Hippocampal formation (tissue), 2 donors: ENCODE measurements at regions not wholly inside any gene's neighbourhood (a gene's known extent, or its start where the extent isn't known, plus 50 kb on each side); places are given as distances from the start of the nearest gene placed in this dataset.
"Not testable (repeated sequence)": the region's sequence is repeated elsewhere in the genome, so short reads cannot be mapped to it uniquely, and the experiment has no call there.

Source experiments
- DNase-seq, 2 donors: peaks; one replicate each; lab custom pipeline; 2025; lab: John Stamatoyannopoulos, UW

DNA sequence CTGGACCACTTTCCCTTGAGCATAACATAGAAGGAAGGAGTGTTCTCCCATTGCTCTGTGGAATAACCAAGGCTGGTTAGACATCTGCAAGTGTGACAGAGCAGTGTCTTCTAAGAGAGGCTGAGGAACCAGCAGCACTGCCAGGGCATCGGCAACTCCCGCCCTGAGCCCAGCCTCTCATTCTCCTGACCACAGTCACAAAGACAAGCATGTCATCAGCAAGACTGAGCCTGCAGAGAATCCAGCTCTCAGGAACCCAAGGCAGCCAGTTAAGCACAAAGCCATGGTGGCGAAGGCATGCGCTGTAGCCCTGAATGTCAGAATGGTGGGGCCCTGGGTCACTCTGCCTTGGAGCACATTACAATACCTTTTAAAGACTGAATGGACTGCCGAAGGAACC, 253.9 kb downstream of the AGTPBP1 start:
- no peak for DNase-seq

DNA sequence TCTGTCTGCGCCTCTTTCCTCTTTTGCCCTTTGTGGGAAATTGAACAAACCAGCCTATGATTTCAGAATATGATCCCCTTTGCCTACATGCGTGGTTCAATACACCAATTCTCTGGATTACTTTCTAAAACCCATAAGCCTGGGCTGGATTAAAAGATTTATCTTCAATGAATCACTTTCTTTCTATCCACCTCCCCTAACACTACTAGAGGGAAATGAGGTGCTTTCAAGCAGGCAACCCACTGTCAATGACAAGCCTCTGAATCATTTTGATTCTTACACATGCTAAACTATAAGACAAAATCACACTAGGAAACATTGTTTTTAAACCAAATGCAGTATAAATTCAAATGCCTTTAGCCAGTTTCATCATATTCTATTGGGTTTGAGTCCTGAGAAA, 257.5 kb downstream of the AGTPBP1 start:
- DNase-seq = no peak

DNA sequence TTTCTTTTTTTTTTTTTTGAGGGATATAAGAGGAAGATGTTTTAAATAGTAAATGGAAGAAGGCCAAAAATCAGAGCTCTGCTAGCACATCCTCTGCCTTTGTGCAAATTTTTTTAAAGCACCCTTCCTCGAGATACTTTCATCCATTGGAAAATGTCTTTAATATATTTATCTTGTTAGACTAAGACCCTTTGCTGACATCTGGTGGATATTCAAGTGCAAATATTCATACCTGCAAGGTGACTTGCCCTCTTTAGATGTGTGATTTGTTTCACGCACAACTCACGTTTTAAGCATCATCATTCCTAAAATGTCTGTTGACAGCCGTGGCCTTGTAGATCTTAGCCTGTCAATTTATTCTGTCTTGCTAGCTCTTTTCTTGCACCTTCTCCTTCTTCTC, 258.5 kb downstream of the AGTPBP1 start:
- no peak for DNase-seq

DNA sequence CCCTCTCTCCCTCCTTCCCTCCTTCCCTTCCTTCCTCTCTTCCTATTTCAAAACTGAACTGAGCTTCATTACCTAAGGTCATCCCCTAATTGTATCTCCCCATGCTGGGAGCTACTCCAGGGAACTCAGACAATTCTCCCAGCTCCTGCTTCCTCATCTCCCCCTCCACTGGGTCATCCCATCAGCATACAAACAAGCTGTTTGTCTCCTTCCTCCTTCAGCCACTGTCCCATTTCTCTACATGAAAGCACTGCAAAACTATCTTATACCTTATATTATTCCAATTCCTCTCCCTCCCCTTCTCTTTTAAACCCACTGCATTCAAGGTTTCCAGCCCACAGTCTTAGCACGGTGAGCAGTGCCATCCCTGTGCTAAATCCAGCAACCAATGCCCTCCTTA, 262.4 kb downstream of the AGTPBP1 start:
- no peak for DNase-seq

DNA sequence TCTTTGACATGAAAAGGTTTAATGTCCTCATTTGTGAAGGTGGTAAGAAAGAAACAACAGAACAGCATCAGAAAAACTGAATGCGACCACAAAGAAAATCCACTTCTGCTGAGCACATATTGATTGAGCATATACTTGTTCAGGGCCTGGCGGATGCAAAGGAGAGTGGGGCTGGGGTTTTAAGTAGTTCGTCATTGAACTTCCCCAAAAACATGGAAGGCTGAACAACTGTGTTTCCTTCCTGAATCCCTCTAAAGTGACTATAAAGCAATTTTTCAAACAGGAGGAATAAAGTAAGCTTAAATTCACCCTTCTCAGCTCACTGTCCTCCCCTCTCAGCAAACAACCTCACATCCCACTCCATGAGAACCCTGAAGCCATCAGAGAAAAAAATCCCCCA, 262.9 kb downstream of the AGTPBP1 start:
- DNase-seq = no peak

DNA sequence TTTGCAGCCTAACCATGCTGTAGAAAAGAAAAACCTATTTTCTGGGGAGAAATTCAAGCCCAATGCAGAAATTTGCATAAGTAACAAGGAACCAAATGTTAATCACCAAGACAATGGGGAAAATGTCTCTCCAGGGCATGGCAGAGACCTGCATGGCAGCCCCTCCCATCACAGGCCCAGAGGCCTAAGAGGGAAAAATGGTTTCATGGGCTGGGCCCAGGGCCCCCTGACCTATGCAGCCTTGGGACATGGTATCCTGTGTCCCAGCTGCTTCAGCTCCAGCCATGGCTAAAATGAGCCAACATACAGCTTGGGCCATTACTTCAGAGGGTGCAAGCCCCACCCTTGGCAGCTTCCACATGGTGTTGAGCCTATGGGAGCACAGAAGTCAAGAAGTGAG, 266.9 kb downstream of the AGTPBP1 start:
- not testable (repeated sequence) for DNase-seq

DNA sequence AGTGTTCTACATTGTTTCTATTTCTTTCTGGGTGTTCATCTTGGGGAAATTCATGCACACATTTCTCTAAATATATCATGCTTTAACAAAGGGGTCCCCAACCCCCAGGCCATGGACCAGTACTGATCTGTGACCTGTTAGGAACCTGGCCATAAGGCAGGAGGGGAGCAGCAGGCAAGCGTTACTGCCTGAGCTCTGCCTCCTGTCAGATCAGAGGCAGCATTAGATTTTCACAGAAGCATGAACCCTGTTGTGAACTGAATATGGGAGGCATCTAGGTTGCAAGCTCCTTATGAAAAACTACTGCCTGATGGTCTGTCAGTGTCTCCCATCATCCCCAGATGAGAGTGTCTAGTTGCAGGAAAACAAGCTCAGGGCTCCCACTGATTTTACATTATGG, 270.0 kb downstream of the AGTPBP1 start:
- DNase-seq = no peak

DNA sequence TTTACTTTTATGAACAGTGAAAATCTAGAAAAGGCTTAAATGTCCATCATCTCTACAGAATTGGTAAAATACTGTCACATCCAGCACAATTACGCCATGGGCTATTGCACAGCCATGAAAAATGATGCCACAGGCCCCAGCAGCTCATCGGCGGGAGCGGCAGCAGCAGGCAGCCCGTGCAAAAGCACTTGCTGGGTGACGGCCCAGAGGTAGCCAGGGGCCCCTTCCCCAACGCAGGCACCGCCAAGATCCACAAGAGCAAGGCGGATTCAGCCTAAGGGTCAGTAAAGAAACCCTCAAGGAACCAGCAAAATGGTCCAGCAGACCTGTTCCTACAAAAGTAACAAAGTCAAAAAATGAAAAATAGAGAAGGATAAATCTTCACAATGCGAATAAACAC, 272.7 kb downstream of the AGTPBP1 start:
- DNase-seq = no peak

DNA sequence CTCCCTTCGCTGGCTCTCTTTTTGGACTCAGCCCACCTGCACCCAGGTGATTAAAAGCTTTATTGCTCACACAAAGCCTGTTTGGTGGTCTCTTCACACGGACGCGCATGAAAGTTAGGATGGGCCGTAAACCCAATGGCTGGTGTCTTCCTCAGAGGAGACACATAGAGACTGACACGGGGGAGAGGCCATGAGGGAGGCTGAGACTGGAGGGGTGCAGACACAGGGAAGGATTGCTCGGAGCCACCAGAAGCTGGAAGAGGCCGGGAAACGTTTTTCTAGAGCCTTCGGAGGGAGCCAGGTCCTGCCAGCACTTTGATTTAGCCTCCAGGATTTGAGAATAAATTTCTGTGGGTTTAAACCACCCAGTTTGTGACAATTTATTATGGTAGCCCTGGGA, 274.9 kb downstream of the AGTPBP1 start:
- no peak for DNase-seq

DNA sequence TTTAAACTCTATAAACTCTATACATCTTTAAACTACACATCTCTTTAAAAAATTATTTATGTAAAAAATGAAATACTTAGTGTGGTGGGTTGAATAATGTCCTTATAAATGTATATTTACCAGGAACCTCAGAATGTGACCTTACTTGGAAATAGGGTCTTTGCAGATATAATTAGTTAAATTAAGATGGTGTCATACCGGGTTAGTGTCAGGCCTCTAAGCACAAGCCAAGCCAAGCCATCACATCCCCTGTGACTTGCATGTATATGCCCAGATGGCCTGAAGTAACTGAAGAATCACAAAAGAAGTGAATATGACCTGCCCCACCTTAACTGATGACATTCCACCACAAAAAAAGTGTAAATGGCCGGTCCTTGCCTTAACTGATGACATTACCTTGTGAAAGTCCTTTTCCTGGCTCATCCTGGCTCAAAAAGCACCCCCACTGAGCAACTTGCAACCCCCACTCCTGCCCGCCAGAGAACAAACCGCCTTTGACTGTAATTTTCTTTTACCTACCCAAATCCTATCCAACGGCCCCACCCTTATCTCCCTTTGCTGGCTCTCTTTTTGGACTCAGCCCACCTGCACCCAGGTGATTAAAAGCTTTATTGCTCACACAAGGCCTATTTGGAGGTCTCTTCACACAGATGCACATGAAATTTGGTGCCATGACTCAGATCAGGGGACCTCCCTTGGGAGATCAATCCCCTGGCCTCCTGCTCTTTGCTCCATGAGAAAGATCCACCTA, 283.5 kb downstream of the AGTPBP1 start:
- not testable (repeated sequence) for DNase-seq

DNA sequence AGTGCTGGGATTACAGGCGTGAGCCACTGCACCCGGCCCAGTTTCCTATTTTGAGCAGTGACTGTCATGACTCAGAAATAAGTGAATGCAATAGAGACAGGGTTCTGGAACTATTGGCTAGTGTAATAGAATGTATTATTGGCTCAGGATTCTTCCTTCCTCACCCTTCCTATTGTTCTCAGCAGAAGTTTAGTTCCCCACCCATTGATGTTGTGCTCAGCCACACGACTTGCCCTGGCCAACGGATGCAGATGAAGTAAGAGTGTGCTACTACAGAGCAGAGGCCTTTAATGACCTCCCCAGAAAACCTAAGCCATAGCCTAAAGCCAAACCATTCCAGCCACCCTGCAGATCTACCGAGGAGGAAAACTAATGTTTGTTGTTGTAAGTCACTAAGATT, 287.9 kb downstream of the AGTPBP1 start:
- DNase-seq = no peak

DNA sequence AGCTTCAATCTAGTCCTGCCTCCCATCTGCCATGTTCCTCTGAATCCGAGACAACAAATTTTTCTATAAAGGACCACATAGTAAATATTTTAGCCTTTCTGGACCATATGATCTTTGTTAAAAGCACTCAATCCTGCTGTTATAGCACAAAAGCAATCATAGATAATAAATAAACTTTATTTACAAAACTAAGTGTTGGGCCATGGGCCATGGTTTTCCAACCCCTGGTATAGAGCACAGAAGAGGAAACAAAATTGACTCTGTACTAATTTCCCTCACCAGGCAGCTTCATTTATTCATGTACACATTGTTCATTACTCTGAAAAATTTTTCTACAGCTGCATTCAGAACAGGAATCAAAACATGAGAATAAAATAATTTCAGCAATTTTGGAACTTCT, 288.9 kb downstream of the AGTPBP1 start:
- DNase-seq = no peak

DNA sequence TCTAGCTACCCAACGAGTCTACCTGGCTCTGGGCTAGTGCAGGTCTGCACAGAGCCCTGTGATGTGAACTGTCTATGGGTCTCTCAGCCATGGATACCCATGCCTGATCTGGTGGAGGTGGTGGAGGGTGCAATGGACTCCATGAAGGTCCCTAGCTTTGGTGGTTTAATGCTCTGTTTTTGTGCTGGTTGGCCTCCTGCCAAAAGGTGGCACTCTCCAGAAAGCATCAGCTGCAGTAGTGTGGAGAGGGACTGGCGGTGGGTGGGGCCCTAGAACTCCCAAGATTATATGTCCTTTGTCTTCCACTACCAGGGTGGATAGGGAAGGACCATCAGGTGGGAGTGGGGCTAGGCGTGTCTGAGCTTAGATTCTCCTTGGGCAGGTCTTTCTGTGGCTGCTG, 290.1 kb downstream of the AGTPBP1 start:
- DNase-seq = no peak

DNA sequence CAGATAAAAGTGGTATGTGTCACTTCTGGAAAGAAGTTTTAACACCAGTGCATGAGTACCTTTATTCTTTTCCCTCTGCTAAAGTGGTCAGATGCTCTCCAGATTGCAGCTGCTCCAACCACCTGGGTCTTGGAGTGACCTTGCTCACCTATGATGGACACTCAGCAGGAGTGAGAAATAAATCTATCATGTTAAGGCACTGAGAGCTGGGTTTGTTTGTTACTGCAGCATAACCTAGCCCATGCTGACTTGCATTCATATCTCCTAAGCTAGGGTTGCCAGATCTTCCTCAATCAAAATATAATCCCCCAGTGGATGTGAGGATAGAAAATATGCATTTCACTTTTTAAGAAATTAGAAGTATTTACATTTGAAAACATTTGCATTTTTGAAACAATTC, 295.9 kb downstream of the AGTPBP1 start:
- no peak for DNase-seq

DNA sequence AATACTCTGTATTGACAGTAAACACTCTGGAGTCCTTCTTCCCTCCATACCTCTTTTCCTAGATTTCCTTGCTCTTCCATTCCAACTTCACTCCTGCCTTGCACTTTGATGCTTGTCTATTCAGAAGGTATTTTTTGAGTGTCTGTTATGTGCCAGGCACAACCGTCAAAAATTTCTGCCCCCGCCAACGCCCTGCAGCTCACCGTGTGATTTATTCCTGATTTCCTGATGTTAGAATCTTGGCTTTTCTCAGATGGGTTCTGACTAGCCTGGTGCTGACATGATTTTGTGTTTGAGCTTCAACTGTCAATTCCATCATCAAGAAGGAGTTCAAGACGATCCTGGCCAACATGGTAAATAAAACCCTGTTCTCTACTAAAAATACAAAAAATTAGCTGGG, 297.5 kb downstream of the AGTPBP1 start:
- no peak for DNase-seq

DNA sequence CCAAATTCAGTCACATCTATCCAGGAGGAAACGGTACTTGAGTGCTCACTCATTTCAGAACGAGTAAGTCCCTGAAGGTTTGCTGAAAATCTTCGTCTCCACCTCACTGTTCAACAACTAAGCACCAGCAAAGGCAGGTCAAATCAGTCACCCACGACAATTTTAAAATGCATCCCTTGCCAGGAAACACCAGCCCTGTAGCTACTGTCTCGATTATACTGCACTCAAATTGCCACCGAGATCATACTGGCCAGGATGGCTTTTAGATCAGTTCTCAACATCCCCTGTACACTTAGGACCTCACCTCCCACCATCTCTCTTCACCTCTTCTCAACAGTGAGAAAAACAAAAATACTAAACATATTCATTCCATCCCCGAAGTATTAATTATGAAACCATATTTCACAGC, 298.6 kb downstream of the AGTPBP1 start:
- no peak for DNase-seq

DNA sequence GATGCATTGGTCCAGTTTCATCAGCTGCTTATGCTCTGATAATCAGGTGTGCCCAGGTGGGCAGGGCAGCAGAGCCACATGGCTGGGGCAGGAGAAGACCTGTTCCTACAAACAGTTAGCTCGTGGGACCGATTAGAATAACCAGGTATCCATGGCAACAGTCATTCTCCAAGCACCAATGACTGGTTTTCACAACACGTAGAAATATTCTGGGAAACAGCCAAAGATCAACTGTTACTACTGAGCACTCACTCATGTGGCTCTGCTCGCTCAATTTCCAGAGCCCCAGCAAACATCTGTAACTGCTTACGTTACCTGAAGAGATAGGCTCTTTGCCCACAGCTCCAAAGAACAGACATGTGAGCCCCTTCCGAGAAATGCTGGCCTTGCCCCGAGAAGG, 302.0 kb downstream of the AGTPBP1 start:
- no peak for DNase-seq

DNA sequence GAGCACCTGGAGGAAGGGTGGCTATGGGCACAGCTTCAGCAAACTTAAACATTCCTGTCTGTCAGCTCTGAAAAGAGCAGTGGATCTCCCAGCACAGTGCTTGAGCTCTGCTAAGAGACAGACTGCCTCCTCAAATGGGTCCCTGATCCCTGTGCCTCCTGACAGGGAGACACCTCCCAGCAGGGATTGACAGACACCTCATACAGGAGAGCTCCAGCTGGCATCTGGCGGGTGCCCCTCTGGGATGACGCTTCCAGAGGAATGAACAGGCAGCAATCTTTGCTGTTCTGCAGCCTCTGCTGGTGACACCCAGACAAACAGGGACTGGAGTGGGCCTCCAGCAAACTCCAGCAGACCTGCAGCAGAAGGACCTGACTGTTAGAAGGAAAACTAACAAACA, 307.8 kb downstream of the AGTPBP1 start:
- not testable (repeated sequence) for DNase-seq

DNA sequence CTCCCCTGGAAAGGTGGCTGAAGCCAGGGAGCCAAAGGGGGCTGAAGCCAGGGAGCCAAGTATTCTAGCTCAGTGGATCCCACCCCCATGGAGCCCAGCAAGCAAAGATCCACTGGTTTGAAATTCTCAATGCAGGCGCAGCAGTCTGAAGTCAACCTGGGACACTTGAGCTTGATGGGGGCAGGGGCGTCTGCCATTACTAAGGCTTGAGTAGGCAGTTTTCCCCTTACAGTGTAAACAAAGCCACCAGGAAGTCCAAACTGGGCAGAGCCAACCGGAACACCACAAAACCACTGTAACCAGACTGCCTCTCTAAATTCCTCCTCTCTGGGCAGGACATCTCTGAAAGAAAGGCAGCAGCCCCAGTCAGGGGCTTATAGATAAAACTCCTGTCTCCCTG, 308.2 kb downstream of the AGTPBP1 start:
- not testable (repeated sequence) for DNase-seq

DNA sequence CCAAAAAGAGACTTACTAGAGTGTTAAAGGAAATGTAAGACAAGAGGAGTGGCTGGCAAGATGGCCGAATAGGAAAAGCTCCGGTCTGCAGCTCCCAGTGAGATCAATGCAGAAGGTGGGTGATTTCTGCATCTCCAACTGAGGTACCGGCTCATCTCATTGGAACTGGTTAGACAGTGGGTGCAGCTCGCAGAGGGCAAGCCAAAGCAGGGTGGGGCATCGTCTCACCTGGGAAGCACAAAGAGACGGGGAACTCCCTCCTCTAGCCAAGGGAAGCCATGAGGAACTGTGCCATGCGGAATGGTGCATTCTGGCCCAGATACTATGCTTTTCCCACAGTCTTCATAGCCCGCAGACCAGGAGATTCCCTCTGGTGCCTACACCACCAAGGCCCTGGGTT, 308.7 kb downstream of the AGTPBP1 start:
- no peak for DNase-seq

DNA sequence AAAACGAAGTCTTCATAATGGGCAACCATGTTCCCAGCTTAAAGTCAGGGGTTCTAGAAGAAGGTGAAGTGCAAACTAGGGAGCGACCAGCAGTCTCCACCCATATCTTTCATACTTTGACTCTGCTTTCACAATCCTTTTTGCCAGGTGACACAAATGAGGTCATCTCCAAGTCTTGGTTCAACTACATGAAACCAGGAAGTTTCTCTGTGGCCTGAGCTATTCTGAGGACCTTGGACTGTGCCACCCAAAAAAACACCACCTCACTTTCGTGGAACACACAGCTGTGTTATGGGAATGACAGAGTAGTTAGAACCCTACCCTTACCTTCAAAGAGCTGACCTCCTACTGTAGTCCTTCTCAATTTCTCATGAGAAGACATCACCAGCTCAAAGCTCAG, 309.2 kb downstream of the AGTPBP1 start:
- DNase-seq = no peak

DNA sequence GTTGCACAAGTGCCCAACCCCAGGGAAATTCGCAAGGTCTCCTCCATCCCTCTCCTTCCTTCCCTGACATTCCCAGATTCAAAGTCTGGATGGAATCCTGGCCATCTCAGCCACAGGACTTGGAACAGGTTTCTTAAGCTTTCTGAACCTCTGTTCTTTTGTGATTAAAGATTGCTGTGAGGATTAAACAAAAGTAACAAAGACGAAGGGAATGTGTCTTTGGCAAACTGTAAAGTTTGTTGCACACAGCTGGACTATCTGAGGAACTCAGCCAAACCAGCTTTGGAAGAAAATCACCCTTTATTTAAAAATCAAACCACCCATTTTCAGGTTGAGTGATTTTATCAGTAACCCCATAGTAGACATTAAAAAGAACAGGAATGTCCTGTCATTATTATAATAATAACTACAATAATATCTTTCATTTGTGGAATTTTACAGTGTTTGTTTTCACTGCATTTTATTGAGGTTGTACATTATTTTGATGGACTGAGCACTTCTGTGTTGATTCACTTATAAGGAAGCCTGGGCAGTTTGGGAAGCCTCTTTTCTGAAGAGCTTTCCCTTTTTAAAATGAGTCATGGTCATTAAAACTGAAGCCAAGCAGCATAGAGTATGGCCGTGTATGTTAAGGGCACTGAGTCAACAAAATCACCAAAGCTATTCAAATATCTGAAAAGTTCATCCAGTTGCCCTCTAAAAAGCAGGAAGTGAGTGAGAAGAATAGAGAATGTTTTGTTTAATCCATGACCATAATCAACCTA, 310.2 kb downstream of the AGTPBP1 start:
- DNase-seq = no peak

DNA sequence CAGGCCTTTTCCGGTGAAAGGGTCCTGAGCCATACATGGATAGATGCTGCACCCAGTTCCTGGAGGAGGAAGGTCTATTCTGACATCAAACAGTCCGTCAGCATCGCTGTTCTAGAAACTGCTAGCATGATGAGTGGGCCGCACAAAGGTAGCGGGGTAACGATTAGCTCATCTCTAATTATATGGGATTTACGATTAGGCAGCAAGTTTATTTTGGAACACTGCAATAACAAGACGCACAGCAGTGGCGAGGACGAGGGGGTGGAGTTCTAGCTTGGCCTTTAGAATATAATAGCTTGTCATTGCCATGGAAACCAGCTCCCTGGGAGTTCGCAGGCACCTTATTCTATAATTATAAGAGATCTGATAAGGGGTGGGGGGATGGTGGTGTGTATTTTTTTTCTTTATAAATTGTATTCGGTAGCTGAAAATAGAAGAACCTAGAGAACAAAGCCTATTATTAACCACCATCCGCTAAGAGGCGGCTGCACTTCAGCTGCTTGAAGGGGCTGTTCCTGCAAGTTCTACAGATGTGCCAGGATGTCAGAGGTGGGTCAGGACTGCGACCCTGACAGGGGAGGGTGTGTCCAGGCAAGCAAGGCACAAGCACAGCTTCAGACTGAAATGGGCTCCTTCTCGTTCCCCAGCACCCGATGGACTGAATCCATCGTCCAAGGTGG, 311.0 kb downstream of the AGTPBP1 start:
- peak in 1 of 2 donors; percentile 63 for DNase-seq
